Fibroblast of lung (primary cell): ENCODE measurements at regions not wholly inside any gene's neighbourhood (a gene's known extent, or its start where the extent isn't known, plus 50 kb on each side); places are given as distances from the start of the nearest gene placed in this dataset.

Experiments
- DNase-seq, 2 donors: peaks; one replicate each; pipeline versions ENCODE4 v3.0.0 to v3.0.0-alpha.2; 2010; ENCODE audit warnings: low read depth in 2 of 2
- H2AFZ ChIP-seq: 2 replicates; pipeline ENCODE4 v1.5.1; 2012; ENCODE audit warnings: low read length, control low read depth, inconsistent platforms
- H3K27ac ChIP-seq: 2 replicates; pipeline ENCODE4 v1.5.1; 2011; ENCODE audit warnings: low read length, control low read depth; ENCODE audit not compliant: insufficient read depth
- H3K27me3 ChIP-seq: 2 replicates; pipeline ENCODE4 v1.5.1; 2011; ENCODE audit warnings: mild to moderate bottlenecking, low read length; ENCODE audit not compliant: control insufficient read depth, insufficient read depth
- H3K36me3 ChIP-seq: 2 replicates; pipeline ENCODE4 v1.5.1; 2011; ENCODE audit warnings: low read length; ENCODE audit not compliant: control insufficient read depth, insufficient read depth
- H3K4me1 ChIP-seq: 2 replicates; pipeline ENCODE4 v1.5.1; 2011; ENCODE audit warnings: low read length; ENCODE audit not compliant: control insufficient read depth, insufficient read depth; ENCODE audit errors: extremely low read depth
- H3K4me2 ChIP-seq: 2 replicates; pipeline ENCODE4 v1.5.1; 2011; ENCODE audit warnings: low read length, control low read depth; ENCODE audit not compliant: insufficient read depth; ENCODE audit errors: extremely low read depth
- H3K4me3 ChIP-seq, 4 experiments: fragments of 200-600 bp in 1 of 4; sonication (generic) in 1 of 4; replicated peaks in 1 of 4; 2 replicates each; pipeline ENCODE4 v1.5.1; 2011 to 2016; ENCODE audit warnings: low read length in 4 of 4, low read depth in 3 of 4, mild to moderate bottlenecking in 3 of 4, control low read depth in 2 of 4, inconsistent platforms in 1 of 4, mixed read lengths in 1 of 4; ENCODE audit not compliant: insufficient read depth in 1 of 4; ENCODE audit errors: control extremely low read depth in 1 of 4
- H3K79me2 ChIP-seq: 2 replicates; pipeline ENCODE4 v1.5.1; 2012; ENCODE audit warnings: mild to moderate bottlenecking, low read length, inconsistent platforms; ENCODE audit not compliant: control insufficient read depth, insufficient read depth
- H3K9ac ChIP-seq: 2 replicates; pipeline ENCODE4 v1.5.1; 2011; ENCODE audit warnings: mild to moderate bottlenecking, low read length, control low read depth; ENCODE audit not compliant: insufficient read depth
- H3K9me3 ChIP-seq: 2 replicates; pipeline ENCODE4 v1.5.1; 2012; ENCODE audit warnings: low read depth, low read length; ENCODE audit not compliant: control insufficient read depth, insufficient read depth
- H4K20me1 ChIP-seq: 2 replicates; pipeline ENCODE4 v1.5.1; 2011; ENCODE audit warnings: low read length; ENCODE audit not compliant: control insufficient read depth, insufficient read depth; ENCODE audit errors: extremely low read depth
- EZH2 ChIP-seq: IDR thresholded peaks from 2 replicates; pipeline ENCODE4 v1.5.1; 2012; ENCODE audit warnings: low read length, control low read depth, mild to moderate bottlenecking; ENCODE audit errors: missing control alignments
- TF ChIP-seq, protein P1 (sequence below), 2 donors: IDR thresholded peaks in 1 of 2; conservative IDR thresholded peaks in 1 of 2; 1 replicate in 1 of 2; 2 replicates in 1 of 2; pipeline ENCODE4 v1.5.1; 2011 to 2012; ENCODE audit warnings: low read length in 2 of 2, control low read depth in 1 of 2, inconsistent platforms in 1 of 2, low read depth in 1 of 2, mild to moderate bottlenecking in 1 of 2

DNA sequence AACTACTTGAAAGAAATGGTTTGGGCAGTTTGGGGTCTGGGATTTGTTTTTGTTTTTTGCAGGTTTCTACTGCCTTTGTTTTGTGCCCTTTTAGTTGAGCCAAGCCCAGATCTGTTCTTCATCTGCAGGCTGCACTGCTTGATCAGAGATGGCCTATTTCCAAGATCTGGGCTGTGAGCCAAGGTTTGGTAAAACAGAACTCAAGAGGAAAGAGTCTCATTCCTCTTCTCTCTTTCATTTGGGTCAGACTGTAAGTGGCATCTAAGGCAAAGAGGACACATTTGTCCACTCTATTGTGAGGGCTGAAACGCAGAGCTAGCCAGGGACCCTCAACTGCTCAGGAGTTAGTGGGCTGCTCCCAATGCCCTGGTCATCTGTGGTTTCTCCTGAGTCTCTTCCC, 104.4 kb upstream of the UBE3A start:
- no peak overlapping the region for H3K4me3 ChIP-seq
- peak; percentile 25 to 64 for DNase-seq
- H3K27me3 ChIP-seq: no peaks in the 10 kb centered on the region
- H3K9ac ChIP-seq: no peak overlapping the region
- no peaks in the 10 kb centered on the region for H4K20me1 ChIP-seq
- no peaks in the 10 kb centered on the region for H3K36me3 ChIP-seq
- no peak overlapping the region for H2AFZ ChIP-seq
- H3K9me3 ChIP-seq: no peaks in the 10 kb centered on the region
- TF ChIP-seq EZH2: no peak
- TF ChIP-seq, protein P1, sequence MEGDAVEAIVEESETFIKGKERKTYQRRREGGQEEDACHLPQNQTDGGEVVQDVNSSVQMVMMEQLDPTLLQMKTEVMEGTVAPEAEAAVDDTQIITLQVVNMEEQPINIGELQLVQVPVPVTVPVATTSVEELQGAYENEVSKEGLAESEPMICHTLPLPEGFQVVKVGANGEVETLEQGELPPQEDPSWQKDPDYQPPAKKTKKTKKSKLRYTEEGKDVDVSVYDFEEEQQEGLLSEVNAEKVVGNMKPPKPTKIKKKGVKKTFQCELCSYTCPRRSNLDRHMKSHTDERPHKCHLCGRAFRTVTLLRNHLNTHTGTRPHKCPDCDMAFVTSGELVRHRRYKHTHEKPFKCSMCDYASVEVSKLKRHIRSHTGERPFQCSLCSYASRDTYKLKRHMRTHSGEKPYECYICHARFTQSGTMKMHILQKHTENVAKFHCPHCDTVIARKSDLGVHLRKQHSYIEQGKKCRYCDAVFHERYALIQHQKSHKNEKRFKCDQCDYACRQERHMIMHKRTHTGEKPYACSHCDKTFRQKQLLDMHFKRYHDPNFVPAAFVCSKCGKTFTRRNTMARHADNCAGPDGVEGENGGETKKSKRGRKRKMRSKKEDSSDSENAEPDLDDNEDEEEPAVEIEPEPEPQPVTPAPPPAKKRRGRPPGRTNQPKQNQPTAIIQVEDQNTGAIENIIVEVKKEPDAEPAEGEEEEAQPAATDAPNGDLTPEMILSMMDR (conservative IDR thresholded peaks at IDR 0.05 in 1 of 2, IDR thresholded peaks at IDR 0.05 in 1 of 2; ENCODE audit: low read depth in 1 of 2, low read length in 2 of 2): no peak
- no peaks in the 10 kb centered on the region for H3K4me1 ChIP-seq
- no peak overlapping the region for H3K4me2 ChIP-seq
- H3K79me2 ChIP-seq: no peaks in the 10 kb centered on the region
- no peak overlapping the region for H3K27ac ChIP-seq

GRCh38 chr15:25541228-25541627, 102.4 kb upstream of the UBE3A start:
- DNase-seq: no peak
- no peaks in the 10 kb centered on the region for H3K27me3 ChIP-seq
- H4K20me1 ChIP-seq: no peaks in the 10 kb centered on the region
- H3K36me3 ChIP-seq: no peaks in the 10 kb centered on the region
- H3K9ac ChIP-seq: no peak overlapping the region
- no peaks in the 10 kb centered on the region for H3K79me2 ChIP-seq
- TF ChIP-seq, protein P1 (conservative IDR thresholded peaks at IDR 0.05 in 1 of 2, IDR thresholded peaks at IDR 0.05 in 1 of 2; ENCODE audit: low read depth in 1 of 2, low read length in 2 of 2): no peak
- no peak for TF ChIP-seq EZH2
- H3K27ac ChIP-seq: no peak overlapping the region
- H3K4me2 ChIP-seq: no peak overlapping the region
- H3K9me3 ChIP-seq: no peaks in the 10 kb centered on the region
- no peak overlapping the region for H3K4me3 ChIP-seq
- no peak overlapping the region for H2AFZ ChIP-seq
- H3K4me1 ChIP-seq: no peaks in the 10 kb centered on the region

DNA sequence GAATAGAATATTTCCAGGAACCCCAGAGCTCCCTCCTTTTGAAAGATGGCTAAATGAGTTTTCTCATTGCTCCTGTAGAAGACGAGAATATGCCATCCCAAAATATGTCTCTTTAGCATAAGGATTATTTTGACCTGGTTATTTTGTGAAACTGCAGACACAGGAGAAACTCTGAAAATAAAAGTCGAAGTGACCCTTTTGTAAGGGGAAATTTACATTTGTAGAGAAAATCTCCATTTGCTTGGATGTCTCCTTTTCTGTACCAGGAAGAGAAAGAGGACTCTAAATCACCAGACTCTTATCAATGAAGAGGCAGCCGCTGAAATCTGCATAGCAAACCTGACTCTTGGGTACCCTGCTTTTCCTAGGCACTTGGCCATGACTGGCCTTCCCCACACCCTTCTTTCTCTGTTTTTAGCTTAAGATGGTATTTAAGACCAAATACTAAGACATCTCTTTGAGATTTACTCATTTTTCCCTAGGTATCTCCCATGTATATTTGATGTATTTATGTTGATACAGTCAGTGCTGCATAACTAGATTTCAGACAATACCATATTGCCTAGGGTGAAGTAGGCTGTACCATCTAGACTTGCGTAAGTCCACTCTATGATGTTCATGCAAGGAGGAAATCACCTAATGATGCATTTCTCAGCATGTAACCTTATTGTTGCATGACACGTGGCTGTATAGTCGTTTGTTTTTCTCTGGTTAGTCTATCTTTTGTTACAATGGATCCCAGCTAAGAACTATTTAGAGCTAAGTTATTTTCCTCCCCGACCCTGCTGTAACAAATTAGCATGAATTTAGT, 98.2 kb upstream of the UBE3A start:
- H3K9ac ChIP-seq: no peak overlapping the region
- TF ChIP-seq, protein P1 (conservative IDR thresholded peaks at IDR 0.05 in 1 of 2, IDR thresholded peaks at IDR 0.05 in 1 of 2; ENCODE audit: low read depth in 1 of 2, low read length in 2 of 2): no peak
- no peak for TF ChIP-seq EZH2

More for the DNA sequence above, 98.2 kb upstream of the UBE3A start:
- Histone ChIP-seq H2AFZ (no peak overlapping the region), H3K27me3 (no peaks in the 10 kb centered on the region), H3K4me1 (no peaks in the 10 kb centered on the region), H3K4me2 (no peak overlapping the region), H3K4me3 (no peak overlapping the region), H3K79me2 (no peaks in the 10 kb centered on the region), H3K9me3 (no peaks in the 10 kb centered on the region), H4K20me1 (no peaks in the 10 kb centered on the region), H3K36me3 (no peaks in the 10 kb centered on the region), H3K27ac (no peak overlapping the region)
- no peak for DNase-seq
